SU-DHL-6 (cell line): ENCODE measurements at regions not wholly inside any gene's neighbourhood (a gene's known extent, or its start where the extent isn't known, plus 50 kb on each side); places are given as distances from the start of the nearest gene placed in this dataset.

Experiments
- EZH2phosphoT487 ChIP-seq: fragments of 200-600 bp; sonication (generic), shearing (Covaris generic); conservative IDR thresholded peaks from 2 replicates; pipeline ENCODE4 v1.6.1; 2018; ENCODE audit warnings: mild to moderate bottlenecking, antibody characterized with exemption, low read length, moderate library complexity, mixed read lengths
- TF ChIP-seq, protein P1 (sequence below): fragments of 200-600 bp; sonication (generic); IDR thresholded peaks from one replicate; pipeline ENCODE4 v1.5.1; 2017; ENCODE audit warnings: antibody characterized with exemption, mild to moderate bottlenecking, low read length, moderate library complexity; ENCODE audit not compliant: insufficient read depth, poor library complexity, severe bottlenecking

DNA sequence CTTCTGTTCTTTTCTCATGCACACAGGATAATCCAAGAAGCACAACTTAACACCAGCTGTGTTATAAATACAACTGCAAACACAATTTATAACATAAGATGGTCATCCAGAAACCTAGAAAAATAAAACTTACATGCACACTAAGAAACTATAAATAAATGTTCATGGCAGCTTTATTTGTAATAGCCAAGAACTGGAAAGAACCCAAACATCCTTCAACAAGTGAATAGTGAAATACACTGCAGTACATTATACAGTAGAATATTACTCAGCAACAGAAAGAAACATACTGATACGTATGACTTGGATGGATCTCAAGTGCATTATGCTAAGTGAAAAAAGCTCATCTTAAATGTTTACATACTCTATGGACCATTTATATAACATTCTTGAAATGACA is 132.7 kb downstream of the SPTSSA start:
- no peak for TF ChIP-seq EZH2phosphoT487
- TF ChIP-seq, protein P1, sequence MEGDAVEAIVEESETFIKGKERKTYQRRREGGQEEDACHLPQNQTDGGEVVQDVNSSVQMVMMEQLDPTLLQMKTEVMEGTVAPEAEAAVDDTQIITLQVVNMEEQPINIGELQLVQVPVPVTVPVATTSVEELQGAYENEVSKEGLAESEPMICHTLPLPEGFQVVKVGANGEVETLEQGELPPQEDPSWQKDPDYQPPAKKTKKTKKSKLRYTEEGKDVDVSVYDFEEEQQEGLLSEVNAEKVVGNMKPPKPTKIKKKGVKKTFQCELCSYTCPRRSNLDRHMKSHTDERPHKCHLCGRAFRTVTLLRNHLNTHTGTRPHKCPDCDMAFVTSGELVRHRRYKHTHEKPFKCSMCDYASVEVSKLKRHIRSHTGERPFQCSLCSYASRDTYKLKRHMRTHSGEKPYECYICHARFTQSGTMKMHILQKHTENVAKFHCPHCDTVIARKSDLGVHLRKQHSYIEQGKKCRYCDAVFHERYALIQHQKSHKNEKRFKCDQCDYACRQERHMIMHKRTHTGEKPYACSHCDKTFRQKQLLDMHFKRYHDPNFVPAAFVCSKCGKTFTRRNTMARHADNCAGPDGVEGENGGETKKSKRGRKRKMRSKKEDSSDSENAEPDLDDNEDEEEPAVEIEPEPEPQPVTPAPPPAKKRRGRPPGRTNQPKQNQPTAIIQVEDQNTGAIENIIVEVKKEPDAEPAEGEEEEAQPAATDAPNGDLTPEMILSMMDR, result no peak
